Tibial nerve (tissue), 4 donors: ENCODE measurements at regions not wholly inside any gene's neighbourhood (a gene's known extent, or its start where the extent isn't known, plus 50 kb on each side); places are given as distances from the start of the nearest gene placed in this dataset.

Source experiments
- CTCF ChIP-seq, 5 experiments: fragments of 200-600 bp in 3 of 5; fragments of 450-650 bp in 2 of 5; sonication (generic) in 3 of 5; IDR thresholded peaks; one replicate each; pipeline ENCODE4 v1.5.1; 2016 to 2019; ENCODE audit warnings: antibody characterized with exemption in 5 of 5, mild to moderate bottlenecking in 3 of 5, moderate library complexity in 2 of 5
- EP300 ChIP-seq, 2 donors: sonication (generic); formaldehyde crosslinking; IDR thresholded peaks; one replicate each; pipeline ENCODE4 v1.6.1; 2017; ENCODE audit warnings: antibody characterized with exemption in 2 of 2, mild to moderate bottlenecking in 1 of 2

DNA sequence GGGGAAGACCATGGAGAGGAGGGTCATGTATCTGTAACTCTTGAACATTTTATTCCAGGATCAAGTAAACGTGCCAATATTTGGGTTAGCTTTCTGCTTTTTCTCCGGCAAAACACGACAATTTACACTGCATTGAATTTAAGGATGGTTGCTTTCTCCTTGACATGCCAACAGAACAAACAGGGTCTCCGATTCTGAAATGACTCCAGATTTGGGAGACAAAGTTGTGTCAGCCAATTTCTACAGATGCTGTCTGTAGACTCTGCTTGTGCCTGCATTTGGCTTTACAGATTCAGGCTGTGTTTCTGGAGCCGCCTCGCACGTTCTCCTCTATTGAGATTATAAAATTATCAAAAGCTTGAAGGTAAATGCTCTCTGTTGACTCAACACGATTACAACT is 207.0 kb downstream of the ASMT start:
- TF ChIP-seq CTCF (IDR thresholded peaks at IDR 0.05) (no peak), EP300 (IDR thresholded peaks at IDR 0.05) (no peak)
